Keratinocyte (primary cell): ENCODE measurements at regions not wholly inside any gene's neighbourhood (a gene's known extent, or its start where the extent isn't known, plus 50 kb on each side); places are given as distances from the start of the nearest gene placed in this dataset.

ENCODE experiments used
- DNase-seq: peaks from one replicate; pipeline ENCODE4 v3.0.0-alpha.2; 2011; ENCODE audit warnings: low read depth, missing footprints, low spot score
- FAIRE-seq: peaks from 2 replicates; lab custom pipeline; 2011; peaks lifted over from hg19 to GRCh38; lab: Jason Lieb, UNC
- H2AFZ ChIP-seq: 2 replicates; pipeline ENCODE4 v1.6.0; 2012; ENCODE audit warnings: low read length, control low read depth, inconsistent platforms; ENCODE audit not compliant: control insufficient read depth
- H3K27ac ChIP-seq: 2 replicates; pipeline ENCODE4 v1.5.1; 2011; ENCODE audit warnings: low read length; ENCODE audit not compliant: control insufficient read depth, insufficient read depth
- H3K27me3 ChIP-seq: 3 replicates; pipeline ENCODE4 v1.6.0; 2011; ENCODE audit warnings: low read length; ENCODE audit not compliant: control insufficient read depth, insufficient read depth; ENCODE audit errors: extremely low read depth
- H3K36me3 ChIP-seq, 2 experiments: 2 replicates in 1 of 2; 3 replicates in 1 of 2; pipeline ENCODE4 v1.5.1; 2011; ENCODE audit warnings: low read length in 2 of 2, mild to moderate bottlenecking in 1 of 2; ENCODE audit not compliant: control insufficient read depth in 2 of 2, insufficient read depth in 2 of 2; ENCODE audit errors: extremely low read depth in 1 of 2
- H3K4me1 ChIP-seq: 3 replicates; pipeline ENCODE4 v1.5.1; 2011; ENCODE audit warnings: low read length; ENCODE audit not compliant: control insufficient read depth, insufficient read depth; ENCODE audit errors: extremely low read depth
- H3K4me2 ChIP-seq: 3 replicates; pipeline ENCODE4 v1.6.0; 2011; ENCODE audit warnings: low read depth, low read length; ENCODE audit not compliant: control insufficient read depth, insufficient read depth; ENCODE audit errors: extremely low read depth
- H3K4me3 ChIP-seq, 3 experiments: fragments of 200-600 bp in 1 of 3; sonication (generic) in 1 of 3; 2 replicates in 2 of 3; 3 replicates in 1 of 3; pipeline ENCODE4 v1.5.1; 2011 to 2016; ENCODE audit warnings: low read length in 3 of 3, mild to moderate bottlenecking in 3 of 3, control low read depth in 2 of 3, inconsistent platforms in 1 of 3, low read depth in 1 of 3, mixed read lengths in 1 of 3, mixed run types in 1 of 3, moderate library complexity in 1 of 3; ENCODE audit not compliant: control insufficient read depth in 2 of 3, insufficient read depth in 2 of 3; ENCODE audit errors: extremely low read depth in 1 of 3
- H3K79me2 ChIP-seq: 2 replicates; pipeline ENCODE4 v1.6.0; 2012; ENCODE audit warnings: low read length; ENCODE audit not compliant: control insufficient read depth, insufficient read depth
- H3K9ac ChIP-seq: 3 replicates; pipeline ENCODE4 v1.6.0; 2011; ENCODE audit warnings: low read length; ENCODE audit not compliant: control insufficient read depth, insufficient read depth; ENCODE audit errors: extremely low read depth
- H3K9me1 ChIP-seq: 3 replicates; pipeline ENCODE4 v1.6.0; 2011; ENCODE audit warnings: low read length; ENCODE audit not compliant: control insufficient read depth, insufficient read depth; ENCODE audit errors: extremely low read depth
- H3K9me3 ChIP-seq: 2 replicates; pipeline ENCODE4 v1.5.1; 2012; ENCODE audit warnings: low read depth, low read length; ENCODE audit not compliant: control insufficient read depth
- H4K20me1 ChIP-seq: 3 replicates; pipeline ENCODE4 v1.6.0; 2011; ENCODE audit warnings: low read length; ENCODE audit not compliant: control insufficient read depth, insufficient read depth; ENCODE audit errors: extremely low read depth
- CTCF ChIP-seq, 3 experiments: IDR thresholded peaks in 1 of 3; conservative IDR thresholded peaks in 1 of 3; optimal IDR thresholded peaks in 1 of 3; 2 replicates in 2 of 3; 3 replicates in 1 of 3; pipeline versions ENCODE3 to v1.5.1; 2011; ENCODE audit warnings: low read length in 3 of 3, mild to moderate bottlenecking in 3 of 3, moderate library complexity in 2 of 3, control low read depth in 1 of 3, inconsistent platforms in 1 of 3; ENCODE audit not compliant: insufficient read depth in 2 of 3; ENCODE audit errors: extremely low read depth in 1 of 3
- EZH2 ChIP-seq: IDR thresholded peaks from one replicate; pipeline ENCODE4 v1.6.1; 2012; ENCODE audit warnings: inconsistent platforms, mild to moderate bottlenecking, low read length, moderate library complexity
- dilution Hi-C: fragments of 300-500 bp; cut with MboI; formaldehyde crosslinking; loops from one replicate; pipeline ENCODE4 v1.7.0; 2020; ENCODE audit warnings: low sequenced_read_pairs; ENCODE audit not compliant: extremely low pct_ligation_motif_present

GRCh38 chr22:48921411-48921903, 906.2 kb downstream of the BRD1 start:
- no peaks in the 10 kb centered on the region for H3K9me1 ChIP-seq
- H3K27me3 ChIP-seq: no peaks in the 10 kb centered on the region
- no peak overlapping the region for H3K9ac ChIP-seq
- no peaks in the 10 kb centered on the region for H3K4me1 ChIP-seq
- no peak overlapping the region for H3K4me3 ChIP-seq
- FAIRE-seq (no peak), DNase-seq (no peak)
- no peak overlapping the region for H3K4me2 ChIP-seq
- peaks cover 4% of the 10 kb centered on the region for H3K9me3 ChIP-seq
- no peak overlapping the region for H3K27ac ChIP-seq
- TF ChIP-seq EZH2 (no peak), CTCF (optimal IDR thresholded peaks at IDR 0.05 in 1 of 3, IDR thresholded peaks at IDR 0.05 in 1 of 3, conservative IDR thresholded peaks at IDR 0.05 in 1 of 3; ENCODE audit: extremely low read depth in 1 of 3, insufficient read depth in 2 of 3, low read length in 3 of 3) (no peak)
- H3K79me2 ChIP-seq: no peaks in the 10 kb centered on the region
- no peaks in the 10 kb centered on the region for H4K20me1 ChIP-seq
- dilution Hi-C loops: no loop called here
- no peak overlapping the region for H2AFZ ChIP-seq
- H3K36me3 ChIP-seq: no peaks in the 10 kb centered on the region

GRCh38 chr22:48920776-48921241, 906.9 kb downstream of the BRD1 start:
- Histone ChIP-seq H4K20me1 (no peaks in the 10 kb centered on the region), H3K4me2 (no peak overlapping the region), H3K36me3 (no peaks in the 10 kb centered on the region), H3K4me1 (no peaks in the 10 kb centered on the region), H3K9me1 (no peaks in the 10 kb centered on the region), H3K79me2 (no peaks in the 10 kb centered on the region), H3K27ac (no peak overlapping the region), H3K9ac (no peak overlapping the region), H3K9me3 (peaks cover 9% of the 10 kb centered on the region), H3K27me3 (no peaks in the 10 kb centered on the region), H2AFZ (no peak overlapping the region), H3K4me3 (no peak overlapping the region)
- no peak for DNase-seq
- no peak for FAIRE-seq
- TF ChIP-seq EZH2 (no peak), CTCF (optimal IDR thresholded peaks at IDR 0.05 in 1 of 3, IDR thresholded peaks at IDR 0.05 in 1 of 3, conservative IDR thresholded peaks at IDR 0.05 in 1 of 3; ENCODE audit: extremely low read depth in 1 of 3, insufficient read depth in 2 of 3, low read length in 3 of 3) (no peak)
- dilution Hi-C loops: no loop called here
